BE2C (cell line): ENCODE measurements at regions not wholly inside any gene's neighbourhood (a gene's known extent, or its start where the extent isn't known, plus 50 kb on each side); places are given as distances from the start of the nearest gene placed in this dataset.

ENCODE experiments used
- DNase-seq: peaks from one replicate; pipeline ENCODE4 v3.0.0-alpha.2; 2020
- H3K27me3 ChIP-seq: fragments of 250-450 bp; sonication (Bioruptor Pico); 2 replicates; pipeline ENCODE4 v1.5.1; 2020; ENCODE audit warnings: mild to moderate bottlenecking
- H3K36me3 ChIP-seq: fragments of 250-450 bp; sonication (Bioruptor Pico); 2 replicates; pipeline ENCODE4 v1.5.1; 2020; ENCODE audit warnings: mild to moderate bottlenecking
- H3K4me1 ChIP-seq: fragments of 250-450 bp; sonication (Bioruptor Pico); 2 replicates; pipeline ENCODE4 v1.5.1; 2020
- H3K4me3 ChIP-seq: 2 replicates; pipeline ENCODE4 v1.5.1; 2011; ENCODE audit warnings: low read depth, low read length
- H3K9me3 ChIP-seq: fragments of 250-450 bp; sonication (Bioruptor Pico); 2 replicates; pipeline ENCODE4 v1.5.1; 2020
- TF ChIP-seq, protein P1 (sequence below): IDR thresholded peaks from 2 replicates; pipeline ENCODE4 v1.5.1; 2012; ENCODE audit warnings: mild to moderate bottlenecking, low read depth, low read length

DNA sequence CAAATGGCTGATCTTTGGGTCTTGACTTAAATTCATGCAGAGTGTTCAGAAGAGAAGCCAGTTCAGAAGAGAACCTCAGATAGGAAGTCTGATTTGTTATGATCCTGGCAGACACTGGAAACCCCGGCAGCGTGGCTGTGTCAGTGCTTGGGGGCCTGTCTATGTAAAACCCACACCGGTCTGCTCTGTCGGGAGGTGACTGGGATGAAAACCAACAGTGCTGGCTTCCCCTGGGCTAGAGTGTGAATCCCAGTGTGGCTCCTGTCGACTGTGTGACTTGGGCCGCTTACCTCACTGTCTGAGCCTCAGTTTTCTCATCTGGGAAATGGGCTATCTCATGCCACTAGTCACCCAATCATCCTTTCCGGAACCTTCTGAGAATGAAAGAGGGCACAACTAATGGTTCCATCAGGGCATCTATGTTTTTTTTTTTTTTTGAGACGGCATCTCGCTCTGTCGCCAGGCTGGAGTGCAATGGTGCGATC is 92.4 kb downstream of the FOXL1 start:
- TF ChIP-seq, protein P1, sequence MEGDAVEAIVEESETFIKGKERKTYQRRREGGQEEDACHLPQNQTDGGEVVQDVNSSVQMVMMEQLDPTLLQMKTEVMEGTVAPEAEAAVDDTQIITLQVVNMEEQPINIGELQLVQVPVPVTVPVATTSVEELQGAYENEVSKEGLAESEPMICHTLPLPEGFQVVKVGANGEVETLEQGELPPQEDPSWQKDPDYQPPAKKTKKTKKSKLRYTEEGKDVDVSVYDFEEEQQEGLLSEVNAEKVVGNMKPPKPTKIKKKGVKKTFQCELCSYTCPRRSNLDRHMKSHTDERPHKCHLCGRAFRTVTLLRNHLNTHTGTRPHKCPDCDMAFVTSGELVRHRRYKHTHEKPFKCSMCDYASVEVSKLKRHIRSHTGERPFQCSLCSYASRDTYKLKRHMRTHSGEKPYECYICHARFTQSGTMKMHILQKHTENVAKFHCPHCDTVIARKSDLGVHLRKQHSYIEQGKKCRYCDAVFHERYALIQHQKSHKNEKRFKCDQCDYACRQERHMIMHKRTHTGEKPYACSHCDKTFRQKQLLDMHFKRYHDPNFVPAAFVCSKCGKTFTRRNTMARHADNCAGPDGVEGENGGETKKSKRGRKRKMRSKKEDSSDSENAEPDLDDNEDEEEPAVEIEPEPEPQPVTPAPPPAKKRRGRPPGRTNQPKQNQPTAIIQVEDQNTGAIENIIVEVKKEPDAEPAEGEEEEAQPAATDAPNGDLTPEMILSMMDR = no peak
- no peaks in the 10 kb centered on the region; the same call in 1 of the 2 replicates for H3K9me3 ChIP-seq
- H3K4me3 ChIP-seq = no peak overlapping the region
- no peaks in the 10 kb centered on the region for H3K36me3 ChIP-seq
- DNase-seq = no peak
- H3K27me3 ChIP-seq = peaks cover 10% of the 10 kb centered on the region; the same call in 1 of the 2 replicates
- H3K4me1 ChIP-seq = no peaks in the 10 kb centered on the region

DNA sequence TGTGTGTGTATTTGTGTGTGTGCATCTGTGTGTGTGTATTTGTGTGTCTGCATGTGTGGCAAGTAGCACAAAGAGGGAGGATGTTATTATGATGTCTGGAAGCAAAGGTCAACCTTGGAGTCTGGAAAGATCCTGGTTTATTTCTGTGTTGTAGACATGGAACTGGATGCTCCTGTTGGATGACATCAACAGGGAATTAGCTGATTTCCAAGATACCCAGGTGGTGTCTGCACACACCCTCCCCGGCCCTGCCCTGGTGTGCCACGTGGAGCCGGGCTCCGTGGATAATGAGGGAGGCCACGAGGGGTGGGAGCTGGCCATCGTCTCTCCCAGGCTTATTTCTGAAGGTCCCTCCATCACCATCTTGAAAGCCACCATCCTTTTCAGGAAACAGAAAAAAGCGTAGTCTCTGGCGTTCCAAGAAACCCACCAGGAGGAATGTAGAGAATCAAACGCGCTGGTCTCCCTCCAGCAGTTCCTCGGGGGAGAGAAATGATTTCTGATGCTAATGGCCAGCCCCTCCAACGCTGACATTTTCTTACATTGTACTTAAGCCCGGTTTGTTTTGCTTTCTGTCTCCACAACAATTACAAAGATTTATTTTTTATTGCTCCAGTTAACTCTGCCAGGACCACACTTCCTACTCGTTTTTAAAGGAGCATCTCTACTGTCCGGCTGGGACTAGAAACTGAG is 93.3 kb downstream of the FOXL1 start:
- Histone ChIP-seq H3K4me3 (no peak overlapping the region), H3K9me3 (no peaks in the 10 kb centered on the region; the same call in 1 of the 2 replicates), H3K36me3 (no peaks in the 10 kb centered on the region), H3K27me3 (peaks cover 10% of the 10 kb centered on the region; the same call in 1 of the 2 replicates), H3K4me1 (no peaks in the 10 kb centered on the region)
- TF ChIP-seq, protein P1 = no peak
- DNase-seq = no peak

DNA sequence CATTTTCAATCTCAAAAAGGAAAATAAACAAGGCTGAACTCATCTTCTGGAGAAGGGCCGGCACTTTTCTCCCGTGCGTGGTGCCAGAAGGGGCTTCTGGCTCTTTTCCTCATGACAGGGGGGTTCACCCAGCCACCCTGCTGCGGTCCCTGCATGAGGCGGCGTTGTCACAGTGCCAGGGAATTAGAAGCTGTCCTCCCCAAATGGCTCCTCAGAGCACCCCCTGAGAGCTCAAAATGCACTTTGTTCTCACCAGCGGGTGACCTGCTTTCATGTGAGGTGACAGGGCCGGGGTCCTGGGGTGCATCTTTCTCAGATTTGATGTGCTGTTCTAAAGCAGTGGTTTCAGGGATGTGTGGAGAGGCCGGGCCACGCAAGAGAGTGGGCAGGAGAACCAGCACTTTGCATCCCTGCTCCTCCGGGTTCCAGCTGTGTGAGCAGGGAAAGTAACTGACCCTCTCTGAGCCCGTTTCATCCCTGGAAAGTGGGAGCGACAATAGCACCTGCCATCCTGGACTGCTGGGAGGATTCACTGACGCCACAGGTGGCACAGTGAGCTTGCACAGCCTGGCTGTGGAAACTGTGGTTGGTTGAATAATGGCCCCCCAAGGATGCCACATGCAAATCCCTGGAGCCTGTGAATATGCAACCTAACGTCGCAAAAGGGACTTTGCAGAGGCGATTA is 94.0 kb downstream of the FOXL1 start:
- no peak for DNase-seq
- no peaks in the 10 kb centered on the region for H3K36me3 ChIP-seq
- TF ChIP-seq, protein P1 = no peak
- H3K27me3 ChIP-seq = peaks cover 10% of the 10 kb centered on the region; the same call in 1 of the 2 replicates
- no peaks in the 10 kb centered on the region for H3K4me1 ChIP-seq
- H3K9me3 ChIP-seq = no peaks in the 10 kb centered on the region; the same call in 1 of the 2 replicates
- H3K4me3 ChIP-seq = no peak overlapping the region

DNA sequence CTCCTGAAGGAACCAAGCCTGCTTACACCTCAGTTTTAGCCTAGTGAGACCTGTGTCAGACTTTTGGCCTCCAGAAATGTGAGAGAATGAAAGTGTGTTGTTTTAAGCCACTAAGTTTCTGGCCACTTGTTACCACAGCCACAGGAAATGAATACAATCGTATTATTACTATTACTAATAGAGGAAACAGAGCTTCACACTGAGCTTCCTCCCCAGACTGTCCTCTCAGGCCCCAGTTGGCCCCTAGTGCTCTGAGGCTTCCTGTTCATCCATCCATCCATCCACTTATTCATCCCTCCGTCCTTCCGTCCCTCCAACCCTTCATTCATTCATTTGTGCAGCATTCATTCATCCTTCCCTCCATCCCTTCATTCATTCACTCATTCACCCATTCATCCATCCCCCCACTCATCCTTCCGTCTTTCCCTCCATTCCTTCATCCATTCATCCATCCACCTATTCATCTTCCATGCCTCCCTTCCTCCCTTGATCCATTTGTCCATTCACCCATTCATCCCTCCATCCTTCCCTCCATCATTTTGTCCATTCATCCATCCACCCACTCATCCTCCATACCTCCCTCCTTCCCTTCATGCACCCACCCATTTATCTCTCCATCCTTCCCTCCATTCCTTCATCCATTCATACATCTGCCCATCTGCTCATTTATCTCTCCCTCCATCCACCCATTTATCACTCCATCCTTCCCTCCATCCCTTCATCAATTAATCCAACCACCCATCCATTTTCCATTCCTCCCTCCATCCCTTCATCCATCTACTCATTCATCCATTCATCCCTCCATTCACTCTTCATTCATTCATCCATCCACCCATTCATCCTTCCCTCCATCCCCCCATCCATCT is 95.0 kb downstream of the FOXL1 start:
- peaks cover 10% of the 10 kb centered on the region; the same call in 1 of the 2 replicates for H3K27me3 ChIP-seq
- no peak for DNase-seq
- H3K4me3 ChIP-seq = no peak overlapping the region
- no peaks in the 10 kb centered on the region; the same call in 1 of the 2 replicates for H3K9me3 ChIP-seq
- TF ChIP-seq, protein P1 = no peak
- H3K4me1 ChIP-seq = no peaks in the 10 kb centered on the region
- no peaks in the 10 kb centered on the region for H3K36me3 ChIP-seq

DNA sequence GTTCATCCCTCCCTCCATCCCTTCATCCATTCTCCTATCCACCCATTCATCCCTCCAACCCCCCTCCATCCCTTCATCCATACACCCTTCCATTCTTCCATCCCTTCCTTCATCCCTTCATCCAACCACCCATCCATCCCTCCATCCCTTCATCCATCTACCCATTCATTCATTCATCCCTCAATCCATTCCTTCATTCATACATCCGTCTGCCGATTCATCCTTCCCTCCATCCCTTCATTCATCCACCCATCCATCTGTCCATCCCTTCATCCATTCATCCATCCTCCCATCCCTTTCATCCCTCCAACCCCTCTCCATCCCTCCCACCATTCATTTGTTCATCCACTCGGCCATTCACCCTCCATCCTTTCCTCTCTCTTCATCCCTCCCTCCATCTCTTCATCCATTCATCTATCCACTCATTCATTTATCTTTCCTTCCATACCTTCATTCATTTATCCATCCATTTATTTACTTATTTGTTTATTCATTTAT is 95.7 kb downstream of the FOXL1 start:
- Histone ChIP-seq H3K36me3 (no peaks in the 10 kb centered on the region), H3K4me1 (no peaks in the 10 kb centered on the region), H3K4me3 (no peak overlapping the region), H3K9me3 (no peaks in the 10 kb centered on the region; the same call in 1 of the 2 replicates), H3K27me3 (peaks cover 10% of the 10 kb centered on the region; the same call in 1 of the 2 replicates)
- DNase-seq = no peak
- TF ChIP-seq, protein P1 = no peak
